SK-N-DZ (cell line): ENCODE measurements at regions not wholly inside any gene's neighbourhood (a gene's known extent, or its start where the extent isn't known, plus 50 kb on each side); places are given as distances from the start of the nearest gene placed in this dataset.

Experiments used
- DNase-seq: peaks from one replicate; pipeline ENCODE4 v3.0.0-alpha.2; 2015; ENCODE audit warnings: low spot score

- DNase-seq = no peak
Measured at GRCh38 chr1:105779727-105780126, 1276.7 kb upstream of the PRMT6 start.

DNA sequence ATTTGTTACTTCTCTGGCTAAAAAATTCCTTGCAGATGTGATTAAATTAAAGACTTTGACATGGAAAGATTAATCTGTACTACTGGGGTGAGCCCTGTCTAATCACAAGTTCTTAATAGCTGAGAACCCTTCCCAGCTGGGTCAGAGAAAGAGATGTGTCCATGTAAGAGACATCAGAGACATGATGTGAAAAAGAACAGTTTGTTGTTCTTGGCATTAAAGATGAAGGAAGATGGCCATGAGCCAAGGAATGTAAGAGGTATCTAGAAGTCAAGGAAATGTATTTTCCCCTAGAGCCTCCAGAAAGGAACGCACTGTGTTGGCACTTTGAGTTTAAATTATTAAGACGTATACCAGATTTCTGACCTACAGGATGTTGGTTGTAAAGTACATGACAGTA is 1271.5 kb upstream of the PRMT6 start:
- no peak for DNase-seq

DNA sequence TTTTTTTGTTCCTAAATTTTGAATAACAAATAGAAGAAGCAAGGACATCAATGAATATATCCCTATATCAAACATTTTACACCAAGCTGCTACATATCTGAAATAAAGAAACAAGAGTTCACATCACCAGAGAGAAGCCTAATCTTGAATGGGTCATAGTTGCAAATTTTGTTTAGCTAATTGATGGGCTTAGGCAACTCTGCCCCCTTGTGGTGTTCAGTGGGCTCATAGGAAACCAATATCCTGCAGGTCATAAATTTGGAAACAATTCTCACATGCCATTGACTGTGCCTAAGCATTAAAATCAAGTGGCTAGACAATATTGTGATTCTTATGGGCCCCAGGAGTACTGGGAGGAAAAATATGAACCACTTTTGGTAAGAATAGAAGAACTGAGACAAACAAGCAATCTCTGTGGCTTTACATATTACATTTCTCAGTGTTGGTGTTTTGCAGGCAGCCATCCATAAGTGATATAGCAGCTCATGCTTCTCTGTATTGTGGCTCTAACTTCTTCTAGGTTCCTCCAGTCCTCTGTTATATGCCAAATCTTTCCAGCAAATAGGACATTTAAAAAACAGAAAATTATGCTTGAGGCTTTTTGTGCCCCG is 1262.8 kb upstream of the PRMT6 start:
- DNase-seq = peak; percentile 55

- DNase-seq = no peak
Measured at GRCh38 chr1:105795741-105796140, 1260.7 kb upstream of the PRMT6 start.

DNA sequence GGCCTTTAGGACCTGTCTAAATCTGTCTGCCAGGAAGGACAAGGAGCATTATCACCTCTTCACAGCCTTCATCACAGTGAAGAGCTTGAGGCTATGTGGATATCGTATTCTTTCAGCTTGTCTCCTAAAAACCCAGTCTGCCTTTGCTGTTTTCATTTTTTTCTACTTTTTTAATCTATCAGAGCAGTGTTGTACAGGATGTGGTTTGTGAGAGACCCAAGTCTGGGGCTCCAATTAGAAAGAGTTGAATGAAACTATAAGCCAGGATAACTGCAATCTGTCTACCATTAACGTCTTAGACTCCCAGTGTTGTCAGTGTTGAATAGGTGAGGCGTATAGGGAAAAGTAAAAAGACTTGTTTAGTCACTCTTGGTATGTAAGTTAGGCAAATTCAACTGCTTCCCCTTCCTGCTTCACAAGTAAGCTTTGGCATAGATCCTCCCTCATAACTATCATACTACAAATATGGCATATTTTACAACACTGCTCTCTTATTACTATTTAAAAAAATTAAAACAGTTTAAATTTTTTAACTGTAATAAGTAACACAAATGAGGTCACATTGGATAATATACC is 1225.8 kb upstream of the PRMT6 start:
- DNase-seq = no peak

DNA sequence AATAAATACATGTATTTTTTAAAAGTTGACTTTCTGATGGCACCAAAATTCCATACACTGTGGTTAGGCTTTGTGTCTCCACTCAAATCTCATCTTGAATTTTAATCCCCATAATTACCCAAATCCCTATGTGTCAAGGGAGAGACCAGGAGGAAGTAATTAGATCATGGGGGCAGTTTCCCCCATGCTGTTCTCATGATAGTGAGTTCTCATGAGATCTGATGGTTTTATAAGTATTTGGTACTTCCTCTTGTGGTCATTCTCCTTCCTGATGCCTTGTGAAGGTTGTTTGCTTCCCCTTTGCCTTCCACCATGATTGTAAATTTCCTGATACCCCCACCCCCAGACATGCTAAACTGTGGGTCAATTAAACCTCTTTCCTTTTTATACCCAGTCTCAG is 1218.4 kb upstream of the PRMT6 start:
- no peak for DNase-seq

- no peak for DNase-seq
Measured at GRCh38 chr1:105865546-105865945, 1190.9 kb upstream of the PRMT6 start.

GRCh38 chr1:105872817-105873216 is 1183.7 kb upstream of the PRMT6 start:
- DNase-seq = peak; percentile 13

DNA sequence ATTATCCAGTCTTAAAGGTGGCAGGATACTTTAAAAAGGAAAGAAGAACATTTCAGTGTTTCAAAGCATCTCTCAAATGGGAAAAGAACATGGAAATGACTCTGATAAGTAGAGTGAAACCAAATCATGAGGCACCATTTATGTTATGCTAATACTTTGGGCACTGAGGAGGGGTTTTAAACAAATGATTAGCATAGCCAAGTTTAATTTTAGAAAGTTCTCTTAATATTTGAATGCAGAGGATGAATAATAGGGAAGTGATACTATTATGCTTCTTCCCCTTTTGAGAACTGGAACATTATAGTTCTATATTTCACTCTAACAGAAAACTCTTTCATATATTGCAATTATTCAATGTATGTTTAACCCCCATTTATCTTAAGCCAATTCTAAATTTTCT is 1181.9 kb upstream of the PRMT6 start:
- no peak for DNase-seq

GRCh38 chr1:105886309-105886708 is 1170.2 kb upstream of the PRMT6 start:
- no peak for DNase-seq

DNA sequence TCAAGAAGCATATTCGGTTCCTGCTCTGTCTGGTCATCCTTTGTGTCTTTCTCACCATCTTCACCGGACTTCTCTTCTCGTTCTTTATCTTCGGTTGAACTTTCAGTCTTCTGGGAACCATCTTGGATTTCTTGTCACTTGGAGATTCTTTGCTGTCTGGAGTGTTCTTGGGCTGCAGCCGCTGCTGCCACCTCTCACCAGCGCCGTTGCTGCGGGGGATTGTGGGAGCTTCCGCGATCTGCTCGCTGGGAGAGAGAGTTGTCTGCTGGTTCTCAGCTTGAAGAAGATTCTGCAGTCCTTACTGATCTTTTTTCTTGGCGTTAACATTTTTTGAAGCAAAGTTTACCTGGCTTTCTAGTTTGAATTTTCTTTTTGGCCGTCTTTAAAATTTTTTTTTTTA is 1165.2 kb upstream of the PRMT6 start:
- no peak for DNase-seq

DNA sequence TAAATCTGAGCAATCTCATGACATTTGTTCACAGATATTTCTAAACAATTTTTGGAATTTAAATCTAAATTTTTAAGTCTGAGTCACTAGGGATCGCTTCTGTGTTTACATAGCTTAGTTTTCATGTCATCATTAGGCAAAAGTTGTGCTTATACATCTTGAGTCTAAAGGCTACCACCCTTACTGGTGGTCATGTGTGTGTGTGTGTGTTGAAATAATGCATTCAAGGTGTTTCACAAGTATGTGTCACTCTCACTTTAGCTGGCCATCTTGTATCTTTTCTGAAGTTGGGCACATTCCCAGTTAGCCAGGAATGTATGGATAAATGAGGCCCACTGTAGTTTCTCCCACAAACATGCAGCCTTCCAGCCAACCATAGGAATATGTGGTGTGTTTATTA is 1162.5 kb upstream of the PRMT6 start:
- no peak for DNase-seq

- no peak for DNase-seq
Measured at GRCh38 chr1:105909811-105910210, 1146.7 kb upstream of the PRMT6 start.

DNA sequence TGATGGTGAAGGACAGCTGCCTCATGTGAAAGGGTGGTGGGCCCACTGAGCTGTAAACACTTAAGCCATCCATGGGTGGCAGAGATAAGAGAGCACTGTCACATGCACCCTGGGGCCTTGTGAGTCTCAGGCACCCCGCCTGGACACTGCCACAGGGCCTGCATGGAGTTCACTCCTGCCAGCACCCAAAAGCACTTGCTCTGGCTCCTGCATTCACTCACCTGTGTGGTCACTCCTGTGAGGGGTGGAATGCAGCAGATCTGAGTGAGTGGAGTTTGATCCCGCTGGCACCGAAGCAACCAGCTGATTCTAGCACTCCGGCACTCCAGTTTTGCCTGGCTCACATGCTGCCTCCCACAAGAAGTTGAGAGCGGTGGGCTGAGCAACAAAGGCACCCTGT is 1142.1 kb upstream of the PRMT6 start:
- DNase-seq = no peak

DNA sequence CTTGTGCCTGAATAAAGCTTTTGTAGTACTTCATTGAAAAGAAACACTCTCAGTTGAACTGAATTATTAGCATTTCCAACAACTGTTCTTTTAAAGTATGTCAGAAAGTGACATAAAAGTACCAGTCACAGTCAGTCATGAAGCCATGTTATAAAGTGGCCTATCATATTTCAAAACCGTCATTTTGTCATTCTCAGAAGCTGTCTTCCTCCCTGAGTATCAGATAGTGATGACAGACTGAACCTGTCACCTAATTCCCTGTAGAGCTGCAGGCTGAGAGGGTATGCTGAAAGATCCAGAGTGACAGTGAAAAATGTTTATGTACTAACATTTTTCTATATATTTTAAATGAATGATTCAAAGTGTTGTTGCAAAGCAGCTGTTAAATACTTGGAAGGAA is 1121.7 kb upstream of the PRMT6 start:
- peak; percentile 37 for DNase-seq

DNA sequence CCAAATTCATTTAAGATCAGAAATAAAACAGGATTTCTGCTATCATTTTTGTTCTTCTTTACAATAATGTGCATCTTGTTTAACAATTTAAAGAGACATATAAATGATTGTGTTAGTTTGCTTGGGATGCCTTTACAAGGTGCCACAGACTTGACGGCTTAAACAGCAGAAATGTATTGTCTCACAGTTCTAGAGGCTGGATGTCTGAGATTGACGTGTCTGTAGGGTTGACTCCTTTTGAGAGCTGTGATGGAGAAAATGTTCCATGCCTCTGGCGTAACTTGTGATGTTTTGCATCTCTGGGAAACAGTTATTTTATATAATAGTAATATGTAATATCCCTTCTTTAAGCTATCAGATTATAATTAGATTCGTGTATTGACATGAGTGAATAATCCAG is 1091.6 kb upstream of the PRMT6 start:
- no peak for DNase-seq

GRCh38 chr1:105997516-105997915 is 1059.0 kb upstream of the PRMT6 start:
- DNase-seq = no peak

DNA sequence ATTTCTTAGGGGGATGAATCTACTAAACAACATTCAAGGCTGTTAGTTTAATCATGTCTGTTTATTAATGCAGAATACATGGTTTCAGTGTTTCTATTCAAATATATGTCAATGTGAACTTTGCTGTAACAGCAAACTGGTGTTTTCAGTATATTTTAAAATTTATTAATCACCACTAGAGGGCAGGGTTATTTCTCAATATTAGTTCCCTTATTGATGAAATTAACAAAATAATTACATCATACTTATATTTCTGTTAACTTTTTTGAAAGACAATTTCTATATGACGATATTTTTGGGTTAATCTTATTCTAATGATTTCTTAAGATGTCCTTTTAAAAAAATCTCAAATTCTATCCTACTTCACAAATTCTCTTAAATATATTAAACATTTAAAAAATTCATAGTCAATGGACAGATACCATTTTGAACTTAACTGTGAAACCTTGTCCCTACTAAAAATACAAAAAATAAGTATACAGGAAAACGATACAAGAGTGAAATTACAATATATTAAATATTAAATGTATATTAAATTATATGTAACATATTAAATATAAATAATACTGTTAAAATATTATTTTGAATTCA is 1034.1 kb upstream of the PRMT6 start:
- no peak for DNase-seq

DNA sequence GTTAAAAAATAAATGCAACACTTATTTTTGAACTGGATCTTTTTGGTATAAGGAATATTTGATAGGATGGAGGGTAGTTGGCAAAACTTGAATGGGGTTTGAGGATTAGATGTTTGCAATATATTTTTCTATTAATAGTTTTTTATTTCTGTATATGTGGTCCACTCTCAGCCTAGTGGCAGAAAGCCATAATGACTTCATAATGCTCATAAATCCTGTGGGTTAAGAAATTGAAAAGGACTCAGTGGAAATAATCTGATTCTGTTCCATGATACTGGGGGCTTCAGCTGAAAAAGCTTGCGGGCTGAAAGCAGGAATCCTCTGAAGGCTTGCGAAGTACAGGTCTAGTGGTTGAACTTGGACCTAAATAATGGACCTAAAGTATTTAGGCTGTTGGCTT is 1028.6 kb upstream of the PRMT6 start:
- DNase-seq = no peak

DNA sequence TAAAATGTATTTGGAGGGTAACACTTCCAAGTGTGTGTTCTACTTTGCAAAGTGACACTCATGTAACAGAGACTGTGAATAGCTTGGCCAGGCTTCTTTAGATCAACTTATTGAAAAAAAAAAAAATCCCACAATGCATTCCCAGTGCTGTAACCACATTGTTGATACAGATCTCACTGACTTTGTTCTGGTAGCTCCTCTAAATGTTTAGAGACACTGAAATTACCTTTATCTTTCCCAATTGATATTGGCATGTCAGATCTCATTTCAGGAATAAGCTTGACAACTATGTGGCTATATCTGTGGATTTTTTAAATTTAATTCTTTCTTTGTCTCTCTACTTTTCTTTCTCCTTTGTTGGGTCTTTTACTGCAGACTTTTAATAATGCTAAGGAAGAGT is 1018.9 kb upstream of the PRMT6 start:
- DNase-seq = peak; percentile 66

DNA sequence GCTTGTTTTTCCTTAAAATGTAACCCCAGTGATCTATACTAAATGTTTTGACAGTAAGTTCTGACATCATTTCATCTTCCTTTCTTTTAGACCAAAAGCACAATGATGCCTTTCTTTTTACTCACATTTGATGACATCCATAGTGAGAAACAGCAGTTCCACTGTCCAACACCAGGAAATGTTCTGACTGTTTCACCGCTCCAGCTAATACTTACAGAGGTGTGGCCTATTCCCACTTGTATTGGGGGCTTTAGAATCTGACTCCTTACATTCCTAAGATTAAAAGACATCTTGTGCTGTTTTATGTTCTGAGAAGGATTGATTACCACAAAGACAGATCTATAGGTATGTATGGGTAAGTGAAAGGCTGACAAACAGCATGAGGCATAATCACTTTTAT is 1018.2 kb upstream of the PRMT6 start:
- DNase-seq = peak; percentile 55

- no peak for DNase-seq
Measured at GRCh38 chr1:106043971-106044370, 1012.5 kb upstream of the PRMT6 start.

GRCh38 chr1:106047210-106047609 is 1009.3 kb upstream of the PRMT6 start:
- no peak for DNase-seq

- no peak for DNase-seq
Measured at GRCh38 chr1:106049595-106049994, 1006.9 kb upstream of the PRMT6 start.
